ENCODE measurements at regions not wholly inside any gene's neighbourhood (a gene's known extent, or its start where the extent isn't known, plus 50 kb on each side); places are given as distances from the start of the nearest gene placed in this dataset.

- TF ChIP-seq BACH2 (CRISPR knock-in tag; IDR thresholded peaks at IDR 0.05; ENCODE audit: borderline replicate concordance) (no peak), TOX (CRISPR knock-in tag; IDR thresholded peaks at IDR 0.05; ENCODE audit: borderline replicate concordance) (no peak), SNAI2 (CRISPR knock-in tag; IDR thresholded peaks at IDR 0.05) (no peak), ZFP3 (CRISPR knock-in tag; IDR thresholded peaks at IDR 0.05) (no peak), RARB (CRISPR knock-in tag; IDR thresholded peaks at IDR 0.05) (no peak), TSHZ2 (CRISPR knock-in tag; IDR thresholded peaks at IDR 0.05) (no peak), GLIS3 (CRISPR knock-in tag; IDR thresholded peaks at IDR 0.05) (no peak), ARNTL (CRISPR knock-in tag; IDR thresholded peaks at IDR 0.05; ENCODE audit: borderline replicate concordance, low read depth) (no peak), ZFP30 (CRISPR knock-in tag; IDR thresholded peaks at IDR 0.05) (no peak), PATZ1 (CRISPR knock-in tag; IDR thresholded peaks at IDR 0.05; ENCODE audit: borderline replicate concordance) (no peak), ESRRG (CRISPR knock-in tag; IDR thresholded peaks at IDR 0.05) (no peak)
These were observed 61.9 kb upstream of the GHR start for GRCh38 chr5:42361315-42361688.
